GM23338 (cell line): ENCODE measurements at regions not wholly inside any gene's neighbourhood (a gene's known extent, or its start where the extent isn't known, plus 50 kb on each side); places are given as distances from the start of the nearest gene placed in this dataset.

Experiments
- ATAC-seq: fragments of 200-7000 bp; cut with Tn5 transposase; 3 replicates; pipeline ENCODE4 v1.9.1; 2020
- DNase-seq: peaks from one replicate; pipeline ENCODE4 v3.0.0-alpha.2; 2015; ENCODE audit warnings: low spot score
- H2AFZ ChIP-seq: fragments of 200-600 bp; sonication (generic); 2 replicates; pipeline ENCODE4 v1.8.0; 2016; ENCODE audit warnings: antibody characterized with exemption, mild to moderate bottlenecking, moderate library complexity
- H3F3A ChIP-seq: fragments of 200-600 bp; sonication (generic); replicated peaks from 2 replicates; pipeline ENCODE4 v1.8.0; 2017; ENCODE audit warnings: antibody characterized with exemption, mixed run types, low read depth
- H3K27ac ChIP-seq: fragments of 200-600 bp; sonication (generic); 2 replicates; pipeline ENCODE4 v1.6.1; 2016; ENCODE audit warnings: low read depth
- H3K27me3 ChIP-seq: fragments of 200-600 bp; sonication (generic); 2 replicates; pipeline ENCODE4 v1.8.0; 2016; ENCODE audit warnings: mild to moderate bottlenecking, mixed run types, moderate library complexity; ENCODE audit not compliant: insufficient read depth
- H3K36me3 ChIP-seq: fragments of 200-600 bp; sonication (generic); 2 replicates; pipeline ENCODE4 v1.8.0; 2016; ENCODE audit warnings: mild to moderate bottlenecking; ENCODE audit not compliant: insufficient read depth
- H3K4me1 ChIP-seq: fragments of 200-600 bp; sonication (generic); 2 replicates; pipeline ENCODE4 v1.8.0; 2016; ENCODE audit warnings: mild to moderate bottlenecking, moderate library complexity; ENCODE audit not compliant: insufficient read depth
- H3K4me2 ChIP-seq: fragments of 200-600 bp; sonication (generic); 2 replicates; pipeline ENCODE4 v1.7.1; 2017; ENCODE audit warnings: mixed run types
- H3K4me3 ChIP-seq: fragments of 200-600 bp; sonication (generic); 2 replicates; pipeline ENCODE4 v1.6.1; 2016; ENCODE audit warnings: mixed run types
- H3K79me2 ChIP-seq: fragments of 200-600 bp; sonication (generic); replicated peaks from 2 replicates; pipeline ENCODE4 v1.8.0; 2017; ENCODE audit warnings: mild to moderate bottlenecking; ENCODE audit not compliant: insufficient read depth
- H3K9me2 ChIP-seq: fragments of 200-600 bp; sonication (generic); 2 replicates; pipeline ENCODE4 v1.8.0; 2017; ENCODE audit not compliant: insufficient read depth
- H4K20me1 ChIP-seq: fragments of 200-600 bp; sonication (generic); replicated peaks from 2 replicates; pipeline ENCODE4 v1.8.0; 2017; ENCODE audit warnings: mild to moderate bottlenecking; ENCODE audit not compliant: insufficient read depth
- H3K27ac Mint-ChIP-seq: 2 replicates; pipeline ENCODE4 v1.8.0; 2020; ENCODE audit warnings: inconsistent platforms, mild to moderate bottlenecking, moderate library complexity, mixed read lengths
- H3K27me3 Mint-ChIP-seq: 3 replicates; pipeline ENCODE4 v1.8.0; 2022; ENCODE audit warnings: low read depth, mild to moderate bottlenecking, moderate library complexity, mixed read lengths, inconsistent platforms; ENCODE audit not compliant: insufficient read depth, poor library complexity
- H3K36me3 Mint-ChIP-seq: 3 replicates; pipeline ENCODE4 v1.8.0; 2021; ENCODE audit warnings: low read depth, mild to moderate bottlenecking, inconsistent platforms, moderate library complexity, mixed read lengths
- H3K4me1 Mint-ChIP-seq: 3 replicates; pipeline ENCODE4 v1.8.0; 2020; ENCODE audit warnings: mild to moderate bottlenecking, inconsistent platforms, mixed read lengths
- H3K4me3 Mint-ChIP-seq: 3 replicates; pipeline ENCODE4 v1.8.0; 2021; ENCODE audit warnings: moderate library complexity, mild to moderate bottlenecking, inconsistent platforms, mixed read lengths
- H3K9me3 Mint-ChIP-seq: 3 replicates; pipeline ENCODE4 v1.8.0; 2020; ENCODE audit warnings: moderate library complexity, mild to moderate bottlenecking, inconsistent platforms, mixed read lengths
- CREB1 ChIP-seq: fragments of 250-450 bp; sonication (Bioruptor Pico); IDR thresholded peaks from 2 replicates; pipeline ENCODE4 v1.5.0; 2020; ENCODE audit warnings: low read depth, mild to moderate bottlenecking, moderate library complexity
- EZH2 ChIP-seq: fragments of 200-600 bp; sonication (generic); IDR thresholded peaks from one replicate; pipeline ENCODE4 v1.8.0; 2017; ENCODE audit warnings: antibody characterized with exemption, mild to moderate bottlenecking, low read depth; ENCODE audit not compliant: unreplicated experiment
- EZH2phosphoT487 ChIP-seq: fragments of 200-600 bp; sonication (generic); IDR thresholded peaks from one replicate; pipeline ENCODE4 v1.8.1; 2018; ENCODE audit warnings: antibody characterized with exemption; ENCODE audit not compliant: unreplicated experiment
- JUNB ChIP-seq: IDR thresholded peaks from one replicate; pipeline ENCODE4 v1.6.1; 2016; ENCODE audit warnings: antibody characterized with exemption; ENCODE audit not compliant: unreplicated experiment
- NANOG ChIP-seq: IDR thresholded peaks from 2 replicates; pipeline ENCODE4 v1.6.1; 2016; ENCODE audit warnings: antibody characterized with exemption, borderline replicate concordance
- POLR2AphosphoS5 ChIP-seq: IDR thresholded peaks from 2 replicates; pipeline ENCODE4 v1.6.1; 2016; ENCODE audit warnings: antibody characterized with exemption, low read depth
- STAT1 ChIP-seq: IDR thresholded peaks from one replicate; pipeline ENCODE4 v1.6.1; 2016; ENCODE audit warnings: antibody characterized with exemption; ENCODE audit not compliant: unreplicated experiment
- ZNF331 ChIP-seq: fragments of 250-450 bp; sonication (Bioruptor Pico); IDR thresholded peaks from 2 replicates; pipeline ENCODE4 v1.5.0; 2020; ENCODE audit warnings: low read depth, mild to moderate bottlenecking, moderate library complexity
- TF ChIP-seq, protein P1 (sequence below): IDR thresholded peaks from 2 replicates; pipeline ENCODE4 v1.6.1; 2016; ENCODE audit warnings: antibody characterized with exemption
- TF ChIP-seq, protein P2 (sequence below): IDR thresholded peaks from one replicate; pipeline ENCODE4 v1.6.1; 2018; ENCODE audit warnings: antibody characterized with exemption; ENCODE audit not compliant: unreplicated experiment

DNA sequence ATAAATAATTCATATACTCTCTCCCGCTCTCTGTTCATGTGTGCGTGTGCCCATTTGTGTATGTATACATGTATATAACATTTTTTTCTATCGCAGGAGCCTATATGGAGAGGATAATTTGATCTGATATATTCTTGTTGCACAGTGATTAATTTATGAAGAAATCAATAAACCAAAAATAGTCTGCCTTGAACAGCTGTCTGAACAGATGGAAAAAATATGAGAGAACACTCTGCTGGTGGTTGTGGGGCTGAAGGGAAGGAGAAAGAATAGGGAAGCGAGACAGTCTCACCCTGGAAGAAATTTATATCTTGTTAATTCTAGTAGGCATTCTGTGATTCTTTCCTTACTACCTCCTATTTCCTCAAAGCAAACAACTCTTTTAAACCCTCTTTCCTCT is 96.6 kb upstream of the B3GAT2 start (continued):
- TF ChIP-seq, protein P1, sequence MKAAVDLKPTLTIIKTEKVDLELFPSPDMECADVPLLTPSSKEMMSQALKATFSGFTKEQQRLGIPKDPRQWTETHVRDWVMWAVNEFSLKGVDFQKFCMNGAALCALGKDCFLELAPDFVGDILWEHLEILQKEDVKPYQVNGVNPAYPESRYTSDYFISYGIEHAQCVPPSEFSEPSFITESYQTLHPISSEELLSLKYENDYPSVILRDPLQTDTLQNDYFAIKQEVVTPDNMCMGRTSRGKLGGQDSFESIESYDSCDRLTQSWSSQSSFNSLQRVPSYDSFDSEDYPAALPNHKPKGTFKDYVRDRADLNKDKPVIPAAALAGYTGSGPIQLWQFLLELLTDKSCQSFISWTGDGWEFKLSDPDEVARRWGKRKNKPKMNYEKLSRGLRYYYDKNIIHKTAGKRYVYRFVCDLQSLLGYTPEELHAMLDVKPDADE: no peak
- no peak for TF ChIP-seq POLR2AphosphoS5
- no peak for TF ChIP-seq EZH2
- no peak for TF ChIP-seq CREB1 (CRISPR knock-in tag)
- TF ChIP-seq STAT1: no peak
- TF ChIP-seq ZNF331 (CRISPR knock-in tag): no peak
- TF ChIP-seq NANOG: no peak
- no peak for TF ChIP-seq JUNB
- TF ChIP-seq, protein P2, sequence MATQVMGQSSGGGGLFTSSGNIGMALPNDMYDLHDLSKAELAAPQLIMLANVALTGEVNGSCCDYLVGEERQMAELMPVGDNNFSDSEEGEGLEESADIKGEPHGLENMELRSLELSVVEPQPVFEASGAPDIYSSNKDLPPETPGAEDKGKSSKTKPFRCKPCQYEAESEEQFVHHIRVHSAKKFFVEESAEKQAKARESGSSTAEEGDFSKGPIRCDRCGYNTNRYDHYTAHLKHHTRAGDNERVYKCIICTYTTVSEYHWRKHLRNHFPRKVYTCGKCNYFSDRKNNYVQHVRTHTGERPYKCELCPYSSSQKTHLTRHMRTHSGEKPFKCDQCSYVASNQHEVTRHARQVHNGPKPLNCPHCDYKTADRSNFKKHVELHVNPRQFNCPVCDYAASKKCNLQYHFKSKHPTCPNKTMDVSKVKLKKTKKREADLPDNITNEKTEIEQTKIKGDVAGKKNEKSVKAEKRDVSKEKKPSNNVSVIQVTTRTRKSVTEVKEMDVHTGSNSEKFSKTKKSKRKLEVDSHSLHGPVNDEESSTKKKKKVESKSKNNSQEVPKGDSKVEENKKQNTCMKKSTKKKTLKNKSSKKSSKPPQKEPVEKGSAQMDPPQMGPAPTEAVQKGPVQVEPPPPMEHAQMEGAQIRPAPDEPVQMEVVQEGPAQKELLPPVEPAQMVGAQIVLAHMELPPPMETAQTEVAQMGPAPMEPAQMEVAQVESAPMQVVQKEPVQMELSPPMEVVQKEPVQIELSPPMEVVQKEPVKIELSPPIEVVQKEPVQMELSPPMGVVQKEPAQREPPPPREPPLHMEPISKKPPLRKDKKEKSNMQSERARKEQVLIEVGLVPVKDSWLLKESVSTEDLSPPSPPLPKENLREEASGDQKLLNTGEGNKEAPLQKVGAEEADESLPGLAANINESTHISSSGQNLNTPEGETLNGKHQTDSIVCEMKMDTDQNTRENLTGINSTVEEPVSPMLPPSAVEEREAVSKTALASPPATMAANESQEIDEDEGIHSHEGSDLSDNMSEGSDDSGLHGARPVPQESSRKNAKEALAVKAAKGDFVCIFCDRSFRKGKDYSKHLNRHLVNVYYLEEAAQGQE: no peak

DNA sequence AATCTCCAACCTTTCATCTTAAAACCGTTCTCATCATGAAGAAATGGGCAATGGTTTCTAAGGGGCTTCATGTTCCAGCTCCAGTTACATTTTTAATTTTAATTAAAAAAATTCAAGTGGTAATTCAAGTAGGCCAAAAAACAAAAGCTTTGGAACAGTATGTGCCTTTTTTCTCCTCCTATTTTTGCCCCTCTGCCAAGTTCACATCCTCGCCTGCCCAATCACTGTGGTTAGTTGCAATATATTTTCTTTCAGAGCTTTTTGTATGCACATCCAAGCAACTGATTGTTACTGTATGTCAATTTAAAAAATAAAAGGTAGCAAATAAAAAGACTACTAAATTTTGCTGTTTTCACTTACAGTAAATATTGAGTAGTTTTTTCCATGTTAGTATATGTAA is 99.8 kb upstream of the B3GAT2 start:
- Histone ChIP-seq H3K27ac (no peak overlapping the region), H3K27me3 (no peaks in the 10 kb centered on the region), H3K36me3 (no peaks in the 10 kb centered on the region), H3K79me2 (no peaks in the 10 kb centered on the region), H3K9me2 (0 out of 2 replicates have a peak, but pooled peaks cover 5% of the 10 kb centered on the region), H4K20me1 (no peaks in the 10 kb centered on the region), H2AFZ (no peak overlapping the region), H3K4me3 (no peak overlapping the region), H3K4me1 (no peaks in the 10 kb centered on the region), H3F3A (no peaks in the 10 kb centered on the region), H3K4me2 (no peak overlapping the region)
- no peaks in the 10 kb centered on the region for H3K9me3 Mint-ChIP-seq
- DNase-seq (no peak), ATAC-seq (no peak)
- H3K4me3 Mint-ChIP-seq: no peak overlapping the region
- no peaks in the 10 kb centered on the region for H3K4me1 Mint-ChIP-seq
- H3K27ac Mint-ChIP-seq: no peak overlapping the region
- TF ChIP-seq JUNB: no peak
- TF ChIP-seq, protein P2: no peak
- TF ChIP-seq CREB1 (CRISPR knock-in tag): no peak
- no peak for TF ChIP-seq EZH2phosphoT487
- TF ChIP-seq, protein P1: no peak
- no peaks in the 10 kb centered on the region for H3K27me3 Mint-ChIP-seq
- no peaks in the 10 kb centered on the region for H3K36me3 Mint-ChIP-seq
